ENCODE measurements at regions not wholly inside any gene's neighbourhood (a gene's known extent, or its start where the extent isn't known, plus 50 kb on each side); places are given as distances from the start of the nearest gene placed in this dataset.

- no peak for TF ChIP-seq CTCF (IDR thresholded peaks at IDR 0.05)
- TF ChIP-seq EP300 (IDR thresholded peaks at IDR 0.05) = no peak
These were observed 53.0 kb upstream of the LGALSL start for GRCh38 chr2:64400733-64401528.
